DOHH2 (cell line): ENCODE measurements at regions not wholly inside any gene's neighbourhood (a gene's known extent, or its start where the extent isn't known, plus 50 kb on each side); places are given as distances from the start of the nearest gene placed in this dataset.

Experiments used
- CTCF ChIP-seq: fragments of 200-600 bp; sonication (generic); IDR thresholded peaks from one replicate; pipeline ENCODE4 v1.5.1; 2014; ENCODE audit warnings: antibody characterized with exemption, mild to moderate bottlenecking, low read depth, low read length; ENCODE audit not compliant: poor library complexity, severe bottlenecking
- EZH2phosphoT487 ChIP-seq: fragments of 200-600 bp; sonication (generic); IDR thresholded peaks from 2 replicates; pipeline ENCODE4 v1.6.1; 2017; ENCODE audit warnings: borderline replicate concordance, mild to moderate bottlenecking, antibody characterized with exemption, low read length, moderate library complexity, mixed read lengths

- TF ChIP-seq CTCF (no peak), EZH2phosphoT487 (no peak)
Measured at GRCh38 chr18:53906681-53907080, 317.8 kb downstream of the MBD2 start.
